ENCODE measurements at regions not wholly inside any gene's neighbourhood (a gene's known extent, or its start where the extent isn't known, plus 50 kb on each side); places are given as distances from the start of the nearest gene placed in this dataset.

DNA sequence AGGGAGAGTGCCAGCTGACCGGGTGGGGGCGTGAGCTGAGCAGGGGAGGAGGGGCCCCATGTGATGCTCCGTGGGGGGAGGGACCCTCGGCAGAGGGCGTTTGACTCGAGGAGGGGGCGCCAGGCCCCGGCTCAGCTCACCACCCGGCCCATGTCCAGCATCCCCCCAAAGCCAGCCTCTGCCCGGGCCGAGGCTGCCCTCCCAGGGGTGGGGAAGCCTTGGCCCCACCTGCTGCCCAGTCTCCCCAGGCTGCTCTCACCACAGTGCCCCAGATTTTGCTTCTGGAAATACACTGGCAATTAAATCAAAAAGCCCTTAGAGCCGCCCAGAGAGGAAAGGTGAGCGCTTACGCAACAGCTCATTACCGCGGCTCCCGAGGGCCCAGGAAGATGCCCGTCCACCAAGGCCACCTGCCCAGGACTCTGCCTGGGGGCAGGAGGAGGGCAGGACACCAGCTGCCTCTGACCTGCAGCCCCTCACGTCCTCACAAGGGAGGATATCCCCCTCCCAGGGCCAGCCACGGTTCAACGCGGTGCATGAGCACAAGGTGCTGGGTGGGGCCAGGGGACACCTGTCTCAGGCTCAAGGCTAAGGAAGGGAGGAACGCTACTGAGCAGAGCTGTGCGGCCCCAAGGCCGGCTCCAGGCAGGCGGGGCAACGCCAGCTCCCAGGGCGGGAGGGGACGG lies 70.0 kb upstream of the INPP5A start:
- no peak for DNase-seq (ENCODE audit: low read depth in 2 of 2)

GRCh38 chr10:132468216-132468615 lies 69.4 kb upstream of the INPP5A start:
- DNase-seq (ENCODE audit: low read depth in 2 of 2): no peak

DNA sequence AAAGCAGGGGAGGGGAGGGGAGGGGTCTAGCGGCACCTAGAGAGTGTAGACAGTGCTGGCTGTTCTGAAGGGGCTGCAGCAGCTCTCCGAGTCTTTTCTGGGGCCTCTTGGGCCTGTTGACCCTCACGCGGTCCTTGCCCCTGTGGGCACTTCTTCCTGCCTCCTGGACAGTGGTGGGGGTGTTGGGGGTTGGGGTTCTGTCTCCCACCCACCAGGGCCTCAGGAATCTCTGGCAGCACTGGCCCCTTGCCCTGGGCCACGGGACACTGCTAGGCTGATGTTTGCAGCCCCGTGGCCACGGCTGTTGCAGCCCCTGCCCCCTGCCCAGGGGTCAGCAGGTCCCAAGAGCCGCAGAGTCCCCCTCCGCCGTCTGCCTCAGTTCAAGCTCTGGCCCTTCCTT lies 68.9 kb upstream of the INPP5A start:
- DNase-seq (ENCODE audit: low read depth in 2 of 2): no peak

DNA sequence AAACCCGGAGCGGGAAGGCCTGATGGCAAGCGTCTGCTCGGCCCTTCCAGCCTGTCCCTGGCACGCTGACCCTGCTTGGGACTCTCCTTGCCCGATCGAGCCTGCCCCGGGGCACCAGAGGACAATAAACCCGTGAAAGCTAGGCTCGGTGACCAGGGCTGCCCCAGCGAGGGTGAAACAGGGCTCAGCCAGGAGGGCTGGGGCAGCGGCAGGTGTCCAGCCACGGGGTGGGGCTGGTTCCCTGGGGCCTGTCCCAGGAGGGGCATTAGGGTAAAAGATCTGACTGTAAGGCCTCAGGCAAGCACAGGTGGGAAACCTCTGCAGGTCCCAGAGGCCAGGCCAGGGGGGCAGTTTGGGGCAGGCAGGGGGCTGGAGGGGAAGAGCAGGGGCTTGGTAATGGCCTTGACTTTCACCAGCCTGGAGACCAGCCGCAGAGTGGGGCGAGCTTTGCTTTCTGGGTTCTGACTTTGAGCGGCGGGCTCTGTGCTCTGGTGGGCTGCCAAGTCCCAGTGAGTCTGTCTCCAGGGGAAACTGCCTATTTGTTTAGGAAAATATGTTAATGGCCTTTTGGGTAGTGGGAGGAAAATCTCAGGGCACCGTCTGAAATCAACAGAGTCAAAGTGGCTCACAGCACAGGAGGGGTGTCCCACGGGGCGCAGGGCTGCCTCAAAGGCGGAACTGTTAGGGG lies 68.2 kb upstream of the INPP5A start:
- DNase-seq (ENCODE audit: low read depth in 2 of 2): no peak

GRCh38 chr10:132470410-132471124 lies 67.0 kb upstream of the INPP5A start:
- DNase-seq (ENCODE audit: low read depth in 2 of 2): no peak

GRCh38 chr10:132471125-132471451 lies 66.5 kb upstream of the INPP5A start:
- no peak for DNase-seq (ENCODE audit: low read depth in 2 of 2)

DNA sequence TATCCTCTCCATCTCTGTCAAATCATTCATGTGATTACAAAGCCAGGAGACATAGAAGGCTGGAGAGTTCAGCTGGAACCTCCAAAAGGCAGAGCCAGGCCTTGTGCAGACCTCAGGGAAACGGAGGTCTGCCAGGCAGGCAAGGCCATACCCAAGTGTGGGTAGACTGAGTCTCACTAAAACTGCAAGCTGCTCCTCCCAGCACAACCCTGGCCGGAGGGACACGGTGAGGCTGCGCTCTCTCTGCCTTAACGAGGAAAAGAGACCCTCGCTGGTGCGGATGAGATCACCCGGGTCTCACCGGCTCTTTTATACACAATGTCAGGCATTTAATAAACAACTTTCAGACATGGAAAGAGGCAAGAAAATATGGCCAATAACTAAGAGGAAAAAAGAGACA lies 66.1 kb upstream of the INPP5A start:
- no peak for DNase-seq (ENCODE audit: low read depth in 2 of 2)

GRCh38 chr10:132475086-132475485 lies 62.5 kb upstream of the INPP5A start:
- DNase-seq (ENCODE audit: low read depth in 2 of 2): no peak

DNA sequence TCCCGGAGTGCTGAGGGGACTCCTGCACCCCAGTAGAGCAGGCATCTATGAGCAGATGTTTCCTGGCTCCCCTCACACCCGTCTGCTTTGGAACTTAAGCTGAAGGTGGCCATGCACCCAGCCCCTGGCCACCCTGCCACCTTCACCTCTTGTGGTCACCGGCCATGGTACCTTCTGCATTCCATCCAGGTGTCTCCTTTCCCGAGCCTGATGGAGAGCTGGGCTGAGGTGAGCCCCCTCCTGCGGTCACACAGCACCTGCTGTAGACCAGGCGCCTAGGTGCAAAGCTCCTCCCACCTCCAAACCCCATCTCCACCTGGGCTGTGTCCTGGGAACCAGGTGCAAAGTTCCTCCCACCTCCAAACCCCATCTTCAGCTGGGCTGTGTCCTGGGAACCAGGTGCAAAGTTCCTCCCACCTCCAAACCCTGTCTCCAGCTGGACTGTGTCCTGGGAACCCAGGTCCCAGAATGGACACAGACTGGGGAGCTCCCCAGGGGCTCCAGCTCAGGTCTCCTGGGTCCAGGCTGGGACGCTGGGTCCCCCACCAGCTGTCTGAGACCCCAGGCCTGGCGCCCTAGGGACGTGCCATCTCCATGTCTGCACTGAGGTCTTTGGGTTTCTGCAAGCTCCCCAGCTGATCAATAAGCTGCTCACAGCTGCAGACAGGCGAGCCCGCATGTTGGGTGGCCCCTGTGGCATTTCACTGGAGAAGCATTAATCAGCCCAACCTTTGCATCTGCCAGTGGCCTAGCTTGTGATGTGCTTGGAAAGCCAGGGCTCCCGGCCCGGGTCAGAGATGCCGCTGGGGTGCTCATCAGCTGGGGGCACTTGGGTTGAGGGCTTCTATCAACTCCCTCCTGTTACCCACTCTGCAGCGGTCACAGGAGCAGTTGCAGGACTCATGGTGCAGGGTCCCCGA lies 61.2 kb upstream of the INPP5A start:
- no peak for DNase-seq (ENCODE audit: low read depth in 2 of 2)

DNA sequence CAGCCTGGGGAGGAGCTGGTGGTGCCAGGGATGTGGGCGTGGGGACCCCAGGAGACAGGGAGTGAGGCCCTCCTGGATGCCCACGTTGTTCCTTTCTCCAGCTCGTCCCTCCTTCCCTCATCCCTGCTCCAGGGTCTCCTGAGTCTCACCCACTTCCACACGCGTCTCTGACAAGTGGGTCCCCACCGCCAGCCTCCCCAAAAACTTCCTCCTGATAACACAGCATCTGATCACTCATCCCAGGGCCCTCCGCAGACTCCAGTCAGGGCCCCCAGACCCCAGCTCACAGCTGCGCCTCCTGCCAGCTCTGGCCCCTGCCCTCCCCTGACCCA lies 60.6 kb upstream of the INPP5A start:
- DNase-seq (ENCODE audit: low read depth in 2 of 2): no peak

DNA sequence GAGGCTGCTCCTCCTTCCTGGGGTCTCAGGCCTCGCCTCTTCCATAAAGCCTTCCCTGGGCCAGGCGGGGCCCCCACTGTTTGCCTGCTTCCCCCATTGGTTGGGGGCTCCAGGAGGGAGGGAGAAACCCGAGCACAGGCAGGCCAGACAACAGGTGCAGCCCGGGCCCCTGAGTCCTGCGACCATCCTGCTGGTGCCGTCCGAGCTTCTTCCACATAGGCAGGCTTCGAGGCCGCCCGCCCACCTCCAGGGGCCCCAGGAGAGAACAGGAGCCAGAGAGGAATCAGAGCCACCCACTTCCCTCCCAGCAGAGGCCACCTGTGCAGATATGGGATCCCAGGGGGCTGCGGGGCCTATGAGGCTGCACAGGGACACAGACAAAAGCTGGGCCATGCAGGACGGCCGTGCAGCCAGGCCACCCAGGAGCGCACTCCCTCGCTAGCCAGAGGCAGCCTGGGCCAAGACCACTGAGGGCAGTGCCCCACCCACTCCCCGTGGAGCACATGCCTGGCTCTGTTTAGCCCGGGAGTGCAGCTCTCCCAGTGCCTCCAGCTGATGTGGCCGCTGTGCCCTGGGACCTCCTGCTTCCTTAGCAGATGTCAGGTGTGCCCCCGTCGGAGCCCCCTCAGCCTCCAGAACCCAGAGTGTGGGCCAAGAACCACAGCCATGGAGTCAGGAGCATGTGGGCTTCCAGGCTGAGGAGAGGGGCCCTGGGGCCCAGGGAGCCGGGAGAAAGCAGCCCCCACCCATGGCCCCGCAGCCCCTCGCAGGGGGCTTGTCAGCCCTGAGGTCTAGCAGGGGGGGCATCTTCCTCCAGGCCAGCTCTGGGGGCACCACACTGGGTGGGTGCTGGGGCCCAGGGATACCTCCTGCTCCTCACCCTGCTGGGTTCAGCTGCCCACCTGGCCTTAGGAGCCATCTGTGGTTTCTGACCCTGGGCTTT lies 59.9 kb upstream of the INPP5A start:
- no peak for DNase-seq (ENCODE audit: low read depth in 2 of 2)

- no peak for DNase-seq (ENCODE audit: low read depth in 2 of 2)
Measured at GRCh38 chr10:132478341-132479023, 59.1 kb upstream of the INPP5A start.

DNA sequence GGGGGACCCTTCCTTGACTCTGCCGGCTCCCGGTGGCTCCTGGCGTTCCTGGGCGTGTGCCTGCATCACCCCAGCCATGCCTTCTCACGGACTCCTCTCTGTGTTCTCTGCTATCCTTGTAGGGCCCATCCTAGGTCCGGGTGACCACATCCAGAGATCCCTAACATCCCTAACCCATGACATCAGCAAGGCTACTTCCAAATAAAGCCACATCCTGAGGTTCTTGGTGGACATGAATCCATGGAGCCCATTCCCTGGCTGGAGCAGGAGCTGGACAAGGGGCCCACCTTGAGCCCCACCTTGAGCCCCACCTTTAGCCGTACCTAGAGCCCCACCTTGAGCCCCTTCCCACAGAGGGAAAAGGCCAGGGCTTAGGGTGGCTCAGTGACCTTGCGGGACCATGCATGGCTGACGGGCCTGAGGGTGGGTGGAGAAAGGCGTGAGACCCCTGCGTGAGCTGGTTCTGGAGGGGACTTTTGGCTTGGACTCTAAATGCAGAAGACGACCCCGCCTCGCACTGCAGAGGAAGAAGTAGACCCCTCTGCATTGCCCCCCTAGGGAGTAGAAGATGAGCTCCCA lies 58.5 kb upstream of the INPP5A start:
- DNase-seq (ENCODE audit: low read depth in 2 of 2): no peak

DNA sequence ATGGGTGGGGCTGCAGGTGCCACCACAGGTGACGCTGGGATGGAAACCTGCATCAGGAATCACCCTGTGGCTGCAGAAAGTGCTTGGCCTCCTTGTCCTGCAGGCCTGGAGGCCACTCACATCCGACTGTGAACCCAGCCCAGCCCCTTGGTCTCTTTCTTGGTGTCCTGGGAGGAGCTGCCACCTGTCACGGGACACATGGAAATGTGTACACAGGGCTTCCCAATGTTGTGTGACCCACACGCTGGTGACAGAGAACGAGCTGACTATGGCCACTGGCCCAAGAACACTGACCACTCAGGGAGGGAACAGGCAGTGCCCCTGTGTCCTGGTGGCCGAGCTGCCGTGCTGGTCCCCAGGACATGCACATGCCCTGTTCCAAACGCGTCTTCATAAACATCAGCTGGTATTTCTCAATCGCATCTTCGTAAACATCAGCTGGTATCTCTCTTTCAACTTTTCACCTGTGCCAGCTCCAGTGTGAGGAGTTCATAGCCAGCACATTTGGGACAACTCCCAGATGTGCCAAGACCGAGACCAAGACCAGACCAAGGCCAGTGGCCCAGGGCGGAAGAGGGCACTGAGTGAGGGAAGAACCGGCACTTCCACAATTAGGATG lies 57.9 kb upstream of the INPP5A start:
- DNase-seq (ENCODE audit: low read depth in 2 of 2): no peak

GRCh38 chr10:132480356-132480755 lies 57.2 kb upstream of the INPP5A start:
- no peak for DNase-seq (ENCODE audit: low read depth in 2 of 2)

DNA sequence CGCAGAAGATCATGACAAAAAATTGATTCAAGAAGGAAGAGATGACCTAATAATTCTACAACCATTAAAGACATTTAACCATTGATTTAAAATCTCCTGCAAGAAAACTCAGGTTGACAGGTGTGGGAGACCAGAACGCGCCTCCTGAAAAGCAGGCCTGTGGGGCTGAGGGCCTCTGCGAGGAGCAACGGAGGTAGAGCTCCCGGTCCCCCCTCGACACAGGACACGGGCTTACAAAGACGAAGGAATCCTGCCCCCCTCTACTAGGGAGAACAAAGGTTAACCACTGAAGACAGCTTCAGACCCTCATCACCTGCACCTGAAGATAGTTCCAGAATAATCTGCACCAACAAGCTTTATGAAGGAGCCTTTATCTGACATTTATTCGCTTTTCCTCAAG lies 55.9 kb upstream of the INPP5A start:
- no peak for DNase-seq (ENCODE audit: low read depth in 2 of 2)

GRCh38 chr10:132482090-132482800 lies 55.3 kb upstream of the INPP5A start:
- DNase-seq (ENCODE audit: low read depth in 2 of 2): peak; percentile 72 to 73

GRCh38 chr10:132483394-132483793 lies 54.2 kb upstream of the INPP5A start:
- DNase-seq (ENCODE audit: low read depth in 2 of 2): no peak

DNA sequence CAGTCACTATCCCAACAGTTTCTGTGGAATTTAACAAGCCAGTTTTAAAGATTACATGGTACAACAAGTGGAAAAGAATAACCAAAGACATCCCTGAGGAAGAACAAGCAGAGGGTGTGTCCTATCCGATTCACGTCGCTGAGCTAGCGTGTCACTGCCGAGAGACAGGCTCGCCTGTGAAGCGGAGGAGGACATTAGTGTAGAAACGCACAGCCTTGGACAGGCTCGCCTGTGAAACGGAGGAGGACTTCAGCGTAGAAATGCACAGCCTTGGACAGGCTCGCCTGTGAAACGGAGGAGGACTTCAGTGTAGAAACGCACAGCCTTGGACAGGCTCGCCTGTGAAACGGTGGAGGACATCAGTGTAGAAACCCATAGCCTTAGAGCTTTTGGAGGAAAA lies 52.7 kb upstream of the INPP5A start:
- no peak for DNase-seq (ENCODE audit: low read depth in 2 of 2)

All from fibroblast of skin of left biceps (primary cell).